Upper lobe of right lung (tissue), 1 donor: ENCODE measurements at regions not wholly inside any gene's neighbourhood (a gene's known extent, or its start where the extent isn't known, plus 50 kb on each side); places are given as distances from the start of the nearest gene placed in this dataset.

Experiments used
- ATAC-seq: fragments of 200-7000 bp; cut with Tn5 transposase; one replicate; pipeline ENCODE4 v1.9.1; 2020; ENCODE audit warnings: mild to moderate bottlenecking, moderate library complexity
- DNase-seq: peaks from one replicate; pipeline ENCODE4 v3.0.0-alpha.2; 2020
- H3K27ac ChIP-seq: fragments of 200-600 bp; one replicate; pipeline ENCODE4 v1.8.0; 2022
- H3K27me3 ChIP-seq: fragments of 200-600 bp; one replicate; pipeline ENCODE4 v1.8.0; 2022; ENCODE audit warnings: mild to moderate bottlenecking
- H3K36me3 ChIP-seq: fragments of 200-600 bp; one replicate; pipeline ENCODE4 v1.8.0; 2022
- H3K4me1 ChIP-seq: fragments of 200-600 bp; one replicate; pipeline ENCODE4 v1.8.0; 2022
- H3K4me3 ChIP-seq: fragments of 200-600 bp; one replicate; pipeline ENCODE4 v1.8.0; 2022; ENCODE audit warnings: mild to moderate bottlenecking
- H3K9me3 ChIP-seq: fragments of 200-600 bp; one replicate; pipeline ENCODE4 v1.8.0; 2022
- CTCF ChIP-seq: fragments of 200-600 bp; IDR thresholded peaks from one replicate; pipeline ENCODE4 v1.8.0; 2022; ENCODE audit warnings: antibody characterized with exemption
- intact Hi-C: fragments of 100-400 bp; cut with DNase I; formaldehyde crosslinking; loops from one replicate; pipeline ENCODE4 v1.11.0; 2022
- donor health status: DM: no; HTN: yes; CAD: no; lungs with severe emphysema.

- no peak overlapping the region for H3K27ac ChIP-seq
- H3K9me3 ChIP-seq: no peaks in the 10 kb centered on the region
- TF ChIP-seq CTCF: no peak
- H3K4me1 ChIP-seq: no peaks in the 10 kb centered on the region
- intact Hi-C loops: no loop called here
- no peaks in the 10 kb centered on the region for H3K27me3 ChIP-seq
- no peaks in the 10 kb centered on the region for H3K36me3 ChIP-seq
- DNase-seq (no peak), ATAC-seq (no peak)
- H3K4me3 ChIP-seq: no peak overlapping the region
Measured at GRCh38 chr11:13163158-13163557, 114.4 kb upstream of the BMAL1 start.

DNA sequence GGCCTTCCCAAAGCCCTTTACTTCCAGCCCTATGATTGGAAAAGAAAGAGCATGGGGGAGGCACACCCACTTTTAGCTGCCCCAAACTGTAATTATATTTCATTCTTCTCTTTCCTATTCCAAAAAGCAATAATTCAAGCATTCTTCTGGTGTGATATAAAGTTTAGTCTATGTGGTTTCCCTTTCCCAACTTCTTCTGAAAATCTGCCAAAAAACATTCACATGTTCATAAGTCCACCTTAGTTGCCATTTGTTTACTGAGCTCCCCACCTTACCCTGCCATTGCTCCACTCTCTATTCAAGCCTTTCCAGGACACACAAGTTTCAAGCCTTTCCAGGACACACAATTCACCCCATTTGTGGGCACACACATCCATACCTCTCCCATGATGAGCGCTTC, 111.6 kb upstream of the BMAL1 start:
- Histone ChIP-seq H3K4me1 (no peaks in the 10 kb centered on the region), H3K36me3 (no peaks in the 10 kb centered on the region), H3K27ac (no peak overlapping the region), H3K27me3 (no peaks in the 10 kb centered on the region), H3K9me3 (no peaks in the 10 kb centered on the region), H3K4me3 (no peak overlapping the region)
- intact Hi-C loops: no loop called here
- ATAC-seq: no peak
- DNase-seq: no peak
- TF ChIP-seq CTCF: no peak

DNA sequence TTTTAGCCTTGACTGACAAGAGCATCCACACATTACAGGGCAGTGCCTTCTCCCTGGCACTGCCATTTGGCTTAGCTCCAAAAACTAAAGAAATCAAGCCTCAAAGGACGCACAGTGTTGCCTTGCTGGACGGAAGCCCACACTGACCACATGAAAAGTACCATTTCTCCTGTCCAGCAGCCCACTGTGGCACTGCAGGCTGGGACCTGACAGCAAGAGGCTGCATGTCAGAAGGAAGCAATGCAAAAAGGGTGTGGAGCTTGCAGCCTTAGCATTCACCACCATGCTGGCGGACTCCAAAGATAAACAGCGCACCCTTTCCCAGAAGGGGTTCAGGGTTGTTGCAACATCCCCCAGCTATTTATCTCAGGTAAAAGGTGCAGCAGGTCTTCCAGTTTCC, 109.3 kb upstream of the BMAL1 start:
- intact Hi-C loops: no loop called here
- Histone ChIP-seq H3K27me3 (no peaks in the 10 kb centered on the region), H3K36me3 (no peaks in the 10 kb centered on the region), H3K4me3 (no peak overlapping the region), H3K9me3 (no peaks in the 10 kb centered on the region), H3K4me1 (no peaks in the 10 kb centered on the region), H3K27ac (no peak overlapping the region)
- no peak for TF ChIP-seq CTCF
- DNase-seq (no peak), ATAC-seq (peak; percentile 39)

DNA sequence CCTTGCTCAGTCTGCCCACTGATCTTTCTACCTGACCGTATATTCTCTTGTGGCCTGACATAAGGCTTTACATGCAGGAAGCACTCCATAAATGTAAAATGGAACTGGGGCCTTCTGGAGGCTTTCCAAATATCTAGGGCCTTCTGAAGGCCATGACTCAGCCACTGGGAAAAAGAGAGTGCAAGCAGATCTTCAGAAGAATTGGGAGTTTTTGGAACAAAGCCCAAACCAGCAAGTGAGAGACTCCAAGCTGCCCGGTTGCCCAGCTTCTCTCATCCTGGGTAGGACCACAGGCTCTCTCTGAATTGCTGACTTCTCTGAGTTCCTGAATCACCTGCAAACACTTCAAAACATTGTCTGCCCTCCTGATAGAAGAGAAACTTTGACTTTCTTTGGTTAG, 107.9 kb upstream of the BMAL1 start:
- Histone ChIP-seq H3K27ac (no peak overlapping the region), H3K27me3 (no peaks in the 10 kb centered on the region), H3K4me1 (no peaks in the 10 kb centered on the region), H3K4me3 (no peak overlapping the region), H3K9me3 (no peaks in the 10 kb centered on the region), H3K36me3 (no peaks in the 10 kb centered on the region)
- intact Hi-C loops: no loop called here
- ATAC-seq: no peak
- no peak for DNase-seq
- no peak for TF ChIP-seq CTCF

DNA sequence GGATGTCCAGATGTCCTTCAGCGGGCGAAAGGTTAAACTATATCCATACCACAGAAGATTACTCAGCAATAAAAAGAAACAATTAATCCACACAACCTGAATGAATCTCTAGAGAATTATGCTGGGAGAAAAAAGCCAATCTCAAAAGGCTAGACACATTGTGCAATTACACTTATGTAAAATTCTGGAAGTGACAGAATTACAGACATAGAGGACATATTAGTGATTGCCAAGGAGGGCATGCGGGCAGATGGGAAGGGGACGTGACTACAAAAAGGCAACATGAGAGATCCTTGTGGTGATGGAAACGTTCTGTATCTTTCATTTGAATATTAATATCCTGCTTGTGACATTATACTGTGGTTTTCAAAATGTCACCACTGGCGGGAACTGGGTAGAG, 103.5 kb upstream of the BMAL1 start:
- ATAC-seq (no peak), DNase-seq (no peak)
- no peaks in the 10 kb centered on the region for H3K9me3 ChIP-seq
- no peak for TF ChIP-seq CTCF
- no peaks in the 10 kb centered on the region for H3K27me3 ChIP-seq
- H3K4me1 ChIP-seq: no peaks in the 10 kb centered on the region
- H3K4me3 ChIP-seq: no peak overlapping the region
- H3K36me3 ChIP-seq: no peaks in the 10 kb centered on the region
- intact Hi-C loops: no loop called here
- H3K27ac ChIP-seq: no peak overlapping the region

DNA sequence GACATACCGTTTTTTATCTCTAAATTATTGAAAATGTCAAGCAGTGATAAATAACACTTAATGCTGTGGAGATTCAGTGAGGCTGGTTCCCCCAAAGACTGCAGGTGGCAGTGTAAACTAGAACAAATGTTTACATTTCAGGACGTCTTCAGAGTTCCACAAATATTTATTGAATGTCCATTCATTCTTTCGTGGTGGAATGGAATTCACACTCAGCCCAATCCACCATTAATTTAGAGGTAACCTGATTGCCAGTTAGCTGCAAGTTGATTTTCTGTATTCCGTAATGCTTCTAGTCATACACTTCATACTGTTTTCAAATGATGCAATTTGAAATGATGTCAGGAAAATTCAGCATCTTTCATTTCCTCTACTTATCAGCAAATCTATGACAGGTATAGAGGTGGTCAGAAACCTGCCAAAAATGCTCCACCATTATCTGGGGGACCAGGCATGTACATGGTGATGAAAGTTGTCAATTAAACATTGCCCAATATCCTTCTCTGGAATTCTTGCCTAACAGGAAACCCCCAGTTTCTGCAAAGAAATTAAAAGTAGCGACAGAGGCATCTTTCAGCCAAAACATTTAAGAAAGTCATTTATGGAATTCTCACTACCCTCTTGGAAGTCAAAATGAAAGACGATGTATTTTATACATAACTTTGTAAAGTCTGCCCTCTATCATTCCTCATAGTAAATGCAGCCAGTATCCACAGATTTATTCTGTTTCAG, 94.3 kb upstream of the BMAL1 start:
- H3K27me3 ChIP-seq: no peaks in the 10 kb centered on the region
- H3K9me3 ChIP-seq: no peaks in the 10 kb centered on the region
- ATAC-seq (peak; percentile 61), DNase-seq (no peak)
- intact Hi-C loops: no loop called here
- peak; percentile 45 for TF ChIP-seq CTCF
- H3K4me3 ChIP-seq: no peak overlapping the region
- no peaks in the 10 kb centered on the region for H3K4me1 ChIP-seq
- H3K36me3 ChIP-seq: no peaks in the 10 kb centered on the region
- no peak overlapping the region for H3K27ac ChIP-seq
